ENCODE measurements at regions not wholly inside any gene's neighbourhood (a gene's known extent, or its start where the extent isn't known, plus 50 kb on each side); places are given as distances from the start of the nearest gene placed in this dataset.

GRCh38 chr10:78382772-78383171 is 349.1 kb downstream of the RPS24 start:
- Histone ChIP-seq H3K4me3 (no peak overlapping the region), H3K4me1 (ENCODE audit: control insufficient read depth in 5 of 5, insufficient read depth in 5 of 5, low read length in 5 of 5) (peaks cover 0 to 19% (median 5%) of the 10 kb centered on the region in 5 donors), H3K36me3 (ENCODE audit: control insufficient read depth in 4 of 4, insufficient read depth in 4 of 4, low read length in 4 of 4) (no peaks in the 10 kb centered on the region), H3K27me3 (ENCODE audit: control insufficient read depth in 3 of 3, insufficient read depth in 3 of 3, low read length in 2 of 3) (no peaks in the 10 kb centered on the region), H3K9ac (ENCODE audit: insufficient read depth in 1 of 2, low read length in 2 of 2) (no peak overlapping the region), H3K27ac (ENCODE audit: low read depth in 1 of 2, low read length in 1 of 2) (no peak overlapping the region), H3K9me3 (ENCODE audit: control insufficient read depth in 4 of 4, insufficient read depth in 3 of 4, low read length in 3 of 4) (peaks cover 0 to 6% (median 2%) of the 10 kb centered on the region in 4 donors)
- no peak for TF ChIP-seq CTCF (IDR thresholded peaks at IDR 0.05; ENCODE audit: control extremely low read depth, extremely low read depth)
- no peak for ATAC-seq (ENCODE audit: insufficient read depth, low FRiP score)
- DNase-seq, result no peak
- WGBS, 2 donors, result 90 to 93% methylated on average over 2 of the region's 2 CpGs

- Histone ChIP-seq H3K36me3 (ENCODE audit: control insufficient read depth in 4 of 4, insufficient read depth in 4 of 4, low read length in 4 of 4) (no peaks in the 10 kb centered on the region), H3K27ac (ENCODE audit: low read depth in 1 of 2, low read length in 1 of 2) (no peak overlapping the region), H3K27me3 (ENCODE audit: control insufficient read depth in 3 of 3, insufficient read depth in 3 of 3, low read length in 2 of 3) (no peaks in the 10 kb centered on the region), H3K9me3 (ENCODE audit: control insufficient read depth in 4 of 4, insufficient read depth in 3 of 4, low read length in 3 of 4) (peaks cover 0 to 6% (median 2%) of the 10 kb centered on the region in 4 donors), H3K4me1 (ENCODE audit: control insufficient read depth in 5 of 5, insufficient read depth in 5 of 5, low read length in 5 of 5) (peaks cover 0 to 15% (median 0%) of the 10 kb centered on the region in 5 donors), H3K4me3 (no peak overlapping the region), H3K9ac (ENCODE audit: insufficient read depth in 1 of 2, low read length in 2 of 2) (no peak overlapping the region)
- no peak for TF ChIP-seq CTCF (IDR thresholded peaks at IDR 0.05; ENCODE audit: control extremely low read depth, extremely low read depth)
- 95 to 98% methylated on average over 2 of the region's 2 CpGs for WGBS, 2 donors
- DNase-seq (no peak), ATAC-seq (ENCODE audit: insufficient read depth, low FRiP score) (no peak)
Measured at GRCh38 chr10:78383378-78384048, 349.9 kb downstream of the RPS24 start.

- Histone ChIP-seq H3K4me3 (no peak overlapping the region), H3K27me3 (ENCODE audit: control insufficient read depth in 3 of 3, insufficient read depth in 3 of 3, low read length in 2 of 3) (no peaks in the 10 kb centered on the region), H3K4me1 (ENCODE audit: control insufficient read depth in 5 of 5, insufficient read depth in 5 of 5, low read length in 5 of 5) (peaks cover 0 to 15% (median 0%) of the 10 kb centered on the region in 5 donors), H3K27ac (ENCODE audit: low read depth in 1 of 2, low read length in 1 of 2) (no peak overlapping the region), H3K9ac (ENCODE audit: insufficient read depth in 1 of 2, low read length in 2 of 2) (no peak overlapping the region), H3K9me3 (ENCODE audit: control insufficient read depth in 4 of 4, insufficient read depth in 3 of 4, low read length in 3 of 4) (peaks cover 0 to 6% (median 2%) of the 10 kb centered on the region in 4 donors), H3K36me3 (ENCODE audit: control insufficient read depth in 4 of 4, insufficient read depth in 4 of 4, low read length in 4 of 4) (no peaks in the 10 kb centered on the region)
- DNase-seq, result peak; percentile 47 to 74 (median 70)
- WGBS, 2 donors, result 67 to 95% methylated on average over 1 of the region's 1 CpG
- no peak for TF ChIP-seq CTCF (IDR thresholded peaks at IDR 0.05; ENCODE audit: control extremely low read depth, extremely low read depth)
- no peak for ATAC-seq (ENCODE audit: insufficient read depth, low FRiP score)
Measured at GRCh38 chr10:78384049-78384431, 350.4 kb downstream of the RPS24 start.

- WGBS, 2 donors, result 97% methylated on average over 5 of the region's 5 CpGs
- ATAC-seq (ENCODE audit: insufficient read depth, low FRiP score) (no peak), DNase-seq (no peak)
- Histone ChIP-seq H3K27ac (ENCODE audit: low read depth in 1 of 2, low read length in 1 of 2) (no peak overlapping the region), H3K9ac (ENCODE audit: insufficient read depth in 1 of 2, low read length in 2 of 2) (no peak overlapping the region), H3K9me3 (ENCODE audit: control insufficient read depth in 4 of 4, insufficient read depth in 3 of 4, low read length in 3 of 4) (no peaks in the 10 kb centered on the region), H3K4me1 (ENCODE audit: control insufficient read depth in 5 of 5, insufficient read depth in 5 of 5, low read length in 5 of 5) (peaks cover 0 to 15% (median 0%) of the 10 kb centered on the region in 5 donors), H3K4me3 (no peak overlapping the region), H3K27me3 (ENCODE audit: control insufficient read depth in 3 of 3, insufficient read depth in 3 of 3, low read length in 2 of 3) (no peaks in the 10 kb centered on the region), H3K36me3 (ENCODE audit: control insufficient read depth in 4 of 4, insufficient read depth in 4 of 4, low read length in 4 of 4) (no peaks in the 10 kb centered on the region)
- no peak for TF ChIP-seq CTCF (IDR thresholded peaks at IDR 0.05; ENCODE audit: control extremely low read depth, extremely low read depth)
Measured at GRCh38 chr10:78385599-78385998, 351.9 kb downstream of the RPS24 start.

Data from lung (tissue), 11 donors.